Activated CD8-positive, alpha-beta memory T cell treated with anti-CD3 and anti-CD28 coated beads for 4 hours (primary cell): ENCODE measurements at regions not wholly inside any gene's neighbourhood (a gene's known extent, or its start where the extent isn't known, plus 50 kb on each side); places are given as distances from the start of the nearest gene placed in this dataset.

Experiments
- DNase-seq, 2 donors: peaks; one replicate each; pipeline ENCODE4 v3.0.0-alpha.2; 2020; ENCODE audit warnings: low read depth in 2 of 2

DNA sequence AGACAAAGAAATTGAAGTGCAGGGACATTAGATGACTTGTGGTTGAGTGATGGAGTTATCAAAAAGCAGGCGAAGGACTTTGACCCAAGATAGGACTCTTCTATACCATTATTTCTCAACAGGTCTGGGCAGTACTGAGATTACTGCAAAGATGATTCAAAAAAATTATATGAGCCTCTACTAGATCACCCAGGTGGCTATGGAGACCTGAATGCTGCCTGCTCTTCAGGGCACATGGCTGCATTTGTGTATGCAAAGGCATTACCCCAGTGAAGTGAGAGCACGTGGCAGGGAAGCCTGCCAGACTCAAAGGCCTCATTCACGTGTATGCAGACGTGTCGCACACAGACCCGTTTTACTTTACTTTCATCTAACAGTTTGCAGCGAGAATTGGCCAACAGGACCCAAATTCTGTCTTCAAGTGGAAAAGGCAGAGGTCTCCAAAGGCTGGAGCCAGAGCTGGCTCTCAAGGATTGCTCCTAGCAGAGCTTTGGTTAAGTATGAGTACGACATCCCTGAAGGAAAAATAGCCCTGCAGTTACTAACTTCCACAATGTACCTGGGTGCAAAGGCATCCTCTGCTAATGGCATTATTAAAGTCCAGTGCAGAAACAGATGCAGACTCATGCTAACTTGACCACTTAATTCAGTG lies 113.8 kb upstream of the ARMC2 start:
- DNase-seq: no peak

- no peak for DNase-seq
Observed at GRCh38 chr6:108735310-108736001, 112.8 kb upstream of the ARMC2 start.

DNA sequence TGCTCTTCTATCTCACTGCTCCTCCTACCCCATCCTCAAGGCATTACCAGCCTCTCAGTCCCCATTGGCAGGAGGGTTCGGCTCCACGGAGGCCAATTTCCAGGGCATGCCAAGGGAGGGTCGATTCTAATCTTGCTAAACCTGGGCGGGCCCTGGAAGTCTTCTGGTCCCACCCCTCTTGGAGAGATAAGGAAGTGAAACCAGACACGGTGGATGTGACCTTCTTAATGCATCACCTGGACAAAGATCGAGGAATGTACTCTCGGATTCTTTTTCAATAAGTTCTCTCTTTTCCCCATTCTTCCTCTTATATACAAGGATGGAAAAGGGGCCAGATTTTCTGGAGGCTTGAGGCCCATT lies 112.2 kb upstream of the ARMC2 start:
- no peak for DNase-seq

- no peak for DNase-seq
Observed at GRCh38 chr6:108736832-108737231, 111.4 kb upstream of the ARMC2 start.

GRCh38 chr6:108737594-108738546 lies 110.4 kb upstream of the ARMC2 start:
- peak in 1 of 2 donors; percentile 2 for DNase-seq

DNA sequence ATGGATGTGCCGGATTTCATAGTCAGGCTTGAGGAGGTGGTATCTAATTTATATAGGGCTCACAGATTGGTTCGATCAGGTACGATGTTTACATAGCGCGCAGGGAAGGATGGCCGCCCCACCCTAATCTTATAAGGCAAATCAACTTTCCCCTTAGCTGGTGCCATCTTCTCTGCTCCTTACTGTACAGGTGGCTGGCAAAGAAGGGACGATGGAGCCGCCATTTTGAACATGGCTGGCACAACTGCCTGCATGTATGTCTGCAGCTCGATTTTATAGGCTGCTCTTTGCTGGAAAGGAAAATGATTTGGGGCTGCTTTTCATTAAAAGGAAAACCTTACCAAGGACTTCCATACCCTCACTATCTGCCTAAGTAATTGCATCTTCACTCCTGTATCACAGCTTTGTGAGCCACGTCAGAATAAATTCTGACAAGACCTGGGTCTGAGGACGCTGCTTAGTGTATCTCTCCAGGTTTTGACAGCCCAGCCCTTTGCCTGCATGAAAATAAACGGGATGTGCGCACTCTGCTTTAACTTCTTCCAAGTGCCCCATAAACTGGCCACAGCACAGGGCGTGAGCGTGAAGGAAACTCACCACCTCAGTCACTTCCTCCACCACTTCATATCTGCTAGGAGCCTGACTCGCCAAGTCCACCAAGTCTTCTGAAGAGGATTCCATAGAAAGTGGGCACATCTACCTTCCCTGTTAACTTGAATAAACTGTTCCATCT lies 109.4 kb upstream of the ARMC2 start:
- DNase-seq: no peak

DNA sequence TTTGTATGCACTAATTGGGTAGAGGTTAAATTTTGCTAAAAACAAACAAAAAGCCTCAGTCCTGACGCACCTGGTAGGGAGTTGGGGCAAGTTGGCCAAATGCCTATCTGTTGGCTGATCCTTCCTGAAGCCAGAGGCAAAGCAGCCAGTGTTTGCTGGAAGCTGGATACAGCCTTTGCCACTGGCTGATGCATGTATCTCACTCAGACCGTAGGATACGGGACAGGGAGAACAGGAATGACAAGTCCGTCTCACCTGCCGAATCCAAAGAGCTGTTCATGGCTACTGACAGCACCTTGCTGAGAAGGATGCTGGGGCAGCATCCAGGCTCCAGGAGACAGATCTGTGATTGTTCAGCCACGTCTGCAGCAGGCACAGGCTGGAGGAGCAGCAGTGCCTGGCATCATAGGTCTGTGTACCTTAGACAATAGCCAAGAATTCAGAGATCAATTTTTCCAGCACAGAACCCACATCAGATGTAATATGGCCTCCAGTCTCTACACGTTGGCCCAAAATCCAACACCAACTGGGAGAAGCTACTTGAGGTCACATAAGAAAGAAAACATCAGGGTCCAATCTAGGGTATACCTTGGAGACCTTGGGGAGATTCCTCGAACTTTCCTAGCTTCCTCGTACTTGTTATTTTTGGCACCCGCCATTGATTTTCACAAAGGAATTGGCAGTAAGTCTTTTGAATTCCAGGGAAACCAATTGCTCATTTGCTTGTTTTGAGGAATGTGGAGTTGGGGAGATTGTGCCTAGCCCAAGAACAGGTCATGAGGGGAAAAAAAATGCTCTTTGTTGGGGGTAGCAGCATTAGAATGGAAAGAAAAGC lies 108.5 kb upstream of the ARMC2 start:
- no peak for DNase-seq

DNA sequence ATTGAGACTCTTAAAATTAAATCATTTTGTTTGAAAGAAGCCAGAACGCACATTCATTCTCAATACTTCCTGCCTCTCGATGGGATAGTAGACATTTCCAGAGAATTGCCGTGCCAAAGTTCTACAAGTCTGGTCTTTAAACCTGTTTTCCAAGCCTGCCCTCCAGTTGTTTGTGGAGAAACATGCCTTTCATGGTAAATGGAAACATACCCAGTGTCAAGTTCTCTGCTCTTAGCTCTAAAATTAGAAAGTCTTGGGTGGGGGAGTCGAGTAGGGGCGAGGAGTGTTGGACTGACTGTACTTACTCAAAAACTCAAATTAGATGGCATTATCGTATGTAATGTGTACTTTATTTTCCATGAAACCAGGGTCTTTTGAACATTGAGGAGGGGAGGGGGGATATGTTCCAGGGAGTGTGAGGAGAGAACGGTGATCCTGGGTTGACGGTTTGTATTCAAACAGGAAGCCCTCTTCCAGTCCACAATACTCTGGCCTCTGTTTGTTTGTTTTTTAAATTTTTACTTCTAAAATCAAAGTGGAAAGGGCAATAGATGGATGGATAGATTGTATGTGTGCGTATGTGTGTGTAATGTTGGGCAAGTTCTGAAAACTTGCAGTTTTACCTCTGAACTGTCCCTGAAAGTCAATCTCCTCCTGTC lies 106.8 kb upstream of the ARMC2 start:
- DNase-seq: no peak

DNA sequence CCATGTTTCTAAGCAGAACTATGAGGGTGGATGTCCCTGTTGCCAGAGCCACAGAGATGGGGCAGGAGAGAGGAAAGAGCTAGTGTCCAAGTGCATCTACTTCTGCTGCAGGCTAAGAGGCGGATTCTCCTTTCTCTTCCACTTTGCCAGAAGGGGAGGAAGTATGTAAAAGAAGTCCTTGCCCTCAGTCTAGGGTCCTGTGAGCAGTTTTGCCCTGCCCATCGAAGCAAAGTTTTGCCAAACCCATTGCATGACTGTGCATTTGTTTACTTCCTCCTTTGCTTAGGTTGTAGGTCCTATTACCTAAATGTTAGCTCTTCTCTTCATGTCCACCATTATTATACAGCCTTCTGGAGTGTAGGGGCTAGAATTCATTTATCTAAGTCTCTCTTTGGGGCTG lies 106.2 kb upstream of the ARMC2 start:
- no peak for DNase-seq

DNA sequence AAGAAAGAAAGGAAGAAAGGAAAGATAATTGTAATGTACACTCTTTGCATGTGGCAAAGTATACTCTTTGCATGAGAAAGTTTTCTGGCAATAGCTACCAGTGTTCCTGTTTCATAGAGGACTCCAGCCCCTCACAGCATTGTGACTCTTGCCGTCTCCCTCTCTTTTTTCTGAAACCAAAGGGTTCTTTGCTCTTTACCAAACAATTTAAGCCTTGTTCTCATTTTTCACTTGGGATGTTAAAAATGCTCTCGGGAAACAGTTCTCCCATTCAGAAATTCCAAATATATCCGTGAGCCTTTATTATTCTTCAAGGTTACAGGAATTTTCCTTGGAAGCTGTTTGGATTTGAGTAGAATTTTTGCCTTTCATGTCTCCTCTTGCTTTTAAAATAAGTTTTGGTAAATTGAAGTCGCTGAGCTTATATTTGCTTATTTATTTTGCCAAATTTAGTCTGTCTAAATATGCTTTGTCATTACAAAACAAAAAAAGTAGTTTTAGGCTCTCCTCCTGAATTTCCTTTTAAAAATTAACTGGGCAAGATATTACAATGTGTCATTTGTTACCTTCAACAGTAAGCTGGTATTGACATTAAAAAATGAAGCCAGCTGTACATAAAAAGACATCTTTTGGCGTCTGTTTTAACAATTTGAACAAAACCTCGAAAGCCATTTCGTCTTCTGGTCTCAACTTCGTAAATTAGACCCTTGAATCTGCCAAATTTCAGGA lies 103.8 kb upstream of the ARMC2 start:
- no peak for DNase-seq

GRCh38 chr6:108744996-108745395 lies 103.2 kb upstream of the ARMC2 start:
- DNase-seq: no peak

GRCh38 chr6:108745664-108746336 lies 102.4 kb upstream of the ARMC2 start:
- no peak for DNase-seq

GRCh38 chr6:108746366-108746765 lies 101.9 kb upstream of the ARMC2 start:
- no peak for DNase-seq

- no peak for DNase-seq
Observed at GRCh38 chr6:108746836-108747575, 101.2 kb upstream of the ARMC2 start.

GRCh38 chr6:108748055-108748454 lies 100.2 kb upstream of the ARMC2 start:
- DNase-seq: no peak

DNA sequence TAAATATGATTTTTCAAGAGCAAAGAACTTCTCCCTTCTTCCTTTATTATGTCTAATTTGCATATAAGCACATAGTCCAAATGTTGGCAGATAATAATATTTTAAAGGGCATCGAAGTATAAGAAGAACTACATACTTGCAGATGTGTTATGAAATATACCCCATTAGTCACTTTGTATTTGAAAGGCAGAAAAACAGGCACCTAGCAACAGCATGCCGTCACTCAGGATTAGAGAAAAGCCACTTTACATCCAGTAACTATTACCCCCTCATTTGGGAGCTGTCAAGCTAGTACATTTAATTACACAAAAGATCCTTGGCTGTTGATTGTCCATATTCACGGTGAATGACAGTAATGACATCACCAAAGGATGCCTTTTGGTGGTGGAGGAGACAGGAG lies 99.3 kb upstream of the ARMC2 start:
- no peak for DNase-seq

DNA sequence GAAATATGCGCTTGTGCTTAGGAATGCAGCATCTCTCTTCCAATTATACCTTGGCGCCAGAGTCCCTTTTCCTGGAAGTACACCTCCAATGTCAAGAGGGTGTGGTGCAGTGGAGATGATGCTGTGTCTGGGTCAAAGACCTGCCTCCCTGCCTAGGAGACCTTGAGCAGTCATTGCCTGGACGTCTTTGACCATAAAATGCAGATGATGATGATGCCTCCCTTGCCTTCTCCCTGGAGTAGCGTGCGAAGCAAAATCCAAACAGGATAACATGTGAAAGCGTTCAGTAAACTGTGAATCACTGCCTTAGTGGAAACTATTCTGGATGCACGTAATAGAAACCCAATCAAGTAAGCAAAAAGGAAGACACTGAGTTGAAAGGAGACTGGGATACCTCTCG lies 97.4 kb upstream of the ARMC2 start:
- DNase-seq: no peak

- DNase-seq: no peak
Observed at GRCh38 chr6:108751282-108751681, 96.9 kb upstream of the ARMC2 start.
